GM12873 (cell line): ENCODE measurements at regions not wholly inside any gene's neighbourhood (a gene's known extent, or its start where the extent isn't known, plus 50 kb on each side); places are given as distances from the start of the nearest gene placed in this dataset.

ENCODE experiments used
- CTCF ChIP-seq: IDR thresholded peaks from 2 replicates; pipeline ENCODE4 v1.5.1; 2012; ENCODE audit warnings: low read depth, mild to moderate bottlenecking, moderate library complexity, low read length, control low read depth; ENCODE audit not compliant: insufficient read depth; ENCODE audit errors: missing control alignments

- no peak for TF ChIP-seq CTCF
These were observed 131.0 kb downstream of the RPS24 start for GRCh38 chr10:78164702-78165101.

- no peak for TF ChIP-seq CTCF
These were observed 131.5 kb downstream of the RPS24 start for GRCh38 chr10:78165172-78165571.

- TF ChIP-seq CTCF: no peak
These were observed 132.0 kb downstream of the RPS24 start for GRCh38 chr10:78165617-78166016.

- TF ChIP-seq CTCF: no peak
These were observed 132.6 kb downstream of the RPS24 start for GRCh38 chr10:78166261-78166660.

GRCh38 chr10:78169214-78169613, 135.6 kb downstream of the RPS24 start:
- TF ChIP-seq CTCF: no peak

GRCh38 chr10:78170026-78170475, 136.4 kb downstream of the RPS24 start:
- TF ChIP-seq CTCF: no peak

GRCh38 chr10:78171633-78172400, 138.2 kb downstream of the RPS24 start:
- TF ChIP-seq CTCF: no peak
